ENCODE measurements at regions not wholly inside any gene's neighbourhood (a gene's known extent, or its start where the extent isn't known, plus 50 kb on each side); places are given as distances from the start of the nearest gene placed in this dataset.
"Not testable (repeated sequence)": the region's sequence is repeated elsewhere in the genome, so short reads cannot be mapped to it uniquely, and the experiment has no call there.

DNA sequence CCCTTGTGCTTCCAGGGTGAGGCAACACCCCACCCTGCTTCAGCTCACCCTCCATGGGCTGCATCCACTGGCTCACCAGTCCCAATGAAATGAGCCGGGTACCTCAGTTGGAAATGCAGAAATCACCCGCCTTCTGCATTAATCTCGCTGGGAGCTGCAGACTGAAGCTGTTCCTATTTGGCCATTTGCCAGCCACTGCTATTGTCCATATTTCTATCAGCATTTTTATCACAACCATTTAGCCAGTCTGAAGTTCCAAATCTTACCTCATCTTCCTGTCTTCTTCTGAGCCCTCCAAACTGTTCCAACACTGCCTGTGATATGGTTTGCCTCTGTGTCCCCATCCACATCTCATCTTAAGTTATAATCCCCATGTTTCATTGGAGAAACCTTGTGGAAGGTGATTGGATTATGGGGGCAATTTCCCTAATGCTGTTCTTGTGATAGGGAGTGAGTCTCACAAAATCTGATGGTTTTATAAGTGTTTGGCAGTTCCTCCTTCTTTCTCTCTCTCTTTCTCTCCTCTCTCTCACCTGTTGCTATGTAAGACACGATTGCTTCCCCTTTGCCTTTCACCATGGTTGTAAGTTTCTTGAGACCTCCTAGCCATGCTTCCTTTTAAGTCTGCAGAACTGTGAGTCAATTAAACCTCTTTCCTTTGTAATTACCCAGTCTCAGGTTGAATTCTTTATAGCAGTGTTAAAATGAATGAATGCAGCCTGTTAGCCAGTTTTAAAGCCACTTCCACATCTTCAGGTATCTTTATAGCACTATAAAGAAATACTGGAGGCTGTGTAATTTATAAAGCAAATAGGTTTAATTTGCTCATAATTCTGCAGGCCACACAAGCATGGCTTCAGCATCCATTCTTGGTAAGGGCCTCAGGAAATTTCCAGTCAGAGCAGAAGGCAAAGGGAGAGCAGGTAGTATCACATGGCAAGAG, 203.5 kb downstream of the FCRL5 start:
- no peaks in the 10 kb centered on the region for H3K4me1 ChIP-seq (ENCODE audit: insufficient read depth, low read length)
- no peak overlapping the region for H3K4me3 ChIP-seq (ENCODE audit: insufficient read depth, low read length)
- H3K27me3 ChIP-seq (ENCODE audit: insufficient read depth, low read length) = peaks cover 2% of the 10 kb centered on the region
- H3K27ac ChIP-seq (ENCODE audit: low read depth, low read length) = no peak overlapping the region
- no peak for DNase-seq (ENCODE audit: insufficient read length, low spot score, missing footprints)
- no peak overlapping the region for H3K4me2 ChIP-seq (ENCODE audit: insufficient read depth, low read length)
- no peaks in the 10 kb centered on the region for H3K9me3 ChIP-seq (ENCODE audit: low read depth, low read length)
- no peak overlapping the region for H2AFZ ChIP-seq (ENCODE audit: low read length)
- H3K79me2 ChIP-seq (ENCODE audit: insufficient read depth, low read length) = no peaks in the 10 kb centered on the region
- H3K36me3 ChIP-seq (ENCODE audit: insufficient read depth, low read length) = no peaks in the 10 kb centered on the region
- TF ChIP-seq, protein P1, sequence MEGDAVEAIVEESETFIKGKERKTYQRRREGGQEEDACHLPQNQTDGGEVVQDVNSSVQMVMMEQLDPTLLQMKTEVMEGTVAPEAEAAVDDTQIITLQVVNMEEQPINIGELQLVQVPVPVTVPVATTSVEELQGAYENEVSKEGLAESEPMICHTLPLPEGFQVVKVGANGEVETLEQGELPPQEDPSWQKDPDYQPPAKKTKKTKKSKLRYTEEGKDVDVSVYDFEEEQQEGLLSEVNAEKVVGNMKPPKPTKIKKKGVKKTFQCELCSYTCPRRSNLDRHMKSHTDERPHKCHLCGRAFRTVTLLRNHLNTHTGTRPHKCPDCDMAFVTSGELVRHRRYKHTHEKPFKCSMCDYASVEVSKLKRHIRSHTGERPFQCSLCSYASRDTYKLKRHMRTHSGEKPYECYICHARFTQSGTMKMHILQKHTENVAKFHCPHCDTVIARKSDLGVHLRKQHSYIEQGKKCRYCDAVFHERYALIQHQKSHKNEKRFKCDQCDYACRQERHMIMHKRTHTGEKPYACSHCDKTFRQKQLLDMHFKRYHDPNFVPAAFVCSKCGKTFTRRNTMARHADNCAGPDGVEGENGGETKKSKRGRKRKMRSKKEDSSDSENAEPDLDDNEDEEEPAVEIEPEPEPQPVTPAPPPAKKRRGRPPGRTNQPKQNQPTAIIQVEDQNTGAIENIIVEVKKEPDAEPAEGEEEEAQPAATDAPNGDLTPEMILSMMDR (IDR thresholded peaks at IDR 0.05; ENCODE audit: extremely low read depth, low read depth, low read length) = no peak
- H4K20me1 ChIP-seq (ENCODE audit: insufficient read depth, low read length) = no peaks in the 10 kb centered on the region

DNA sequence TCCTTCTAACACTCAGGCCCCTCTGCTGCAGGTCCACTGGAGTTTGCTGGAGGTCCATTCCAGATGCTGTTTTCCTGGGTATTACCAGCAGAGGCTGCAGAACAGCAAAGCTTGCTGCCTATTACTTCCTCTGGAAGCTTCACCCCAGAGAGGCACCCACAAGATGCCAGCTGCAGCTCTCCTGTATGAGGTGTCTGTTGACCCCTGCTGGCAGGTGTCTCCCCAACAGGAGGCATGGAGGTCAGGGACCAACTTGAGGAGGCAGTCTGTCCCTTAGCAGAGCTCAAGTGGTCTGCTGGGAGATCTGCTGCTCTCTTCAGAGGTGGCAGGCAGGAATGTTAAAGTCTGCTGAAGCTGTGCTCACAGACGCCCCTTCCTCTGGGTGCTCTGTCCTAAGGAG, 204.8 kb downstream of the FCRL5 start:
- Histone ChIP-seq H3K27ac (ENCODE audit: low read depth, low read length) (no peak overlapping the region), H2AFZ (ENCODE audit: low read length) (no peak overlapping the region), H3K79me2 (ENCODE audit: insufficient read depth, low read length) (no peaks in the 10 kb centered on the region), H3K9me3 (ENCODE audit: low read depth, low read length) (no peaks in the 10 kb centered on the region), H3K4me2 (ENCODE audit: insufficient read depth, low read length) (no peak overlapping the region), H3K27me3 (ENCODE audit: insufficient read depth, low read length) (no peaks in the 10 kb centered on the region), H3K36me3 (ENCODE audit: insufficient read depth, low read length) (no peaks in the 10 kb centered on the region), H3K4me1 (ENCODE audit: insufficient read depth, low read length) (no peaks in the 10 kb centered on the region), H3K4me3 (ENCODE audit: insufficient read depth, low read length) (no peak overlapping the region), H4K20me1 (ENCODE audit: insufficient read depth, low read length) (no peaks in the 10 kb centered on the region)
- TF ChIP-seq, protein P1 (IDR thresholded peaks at IDR 0.05; ENCODE audit: extremely low read depth, low read depth, low read length) = no peak
- no peak for DNase-seq (ENCODE audit: insufficient read length, low spot score, missing footprints)

DNA sequence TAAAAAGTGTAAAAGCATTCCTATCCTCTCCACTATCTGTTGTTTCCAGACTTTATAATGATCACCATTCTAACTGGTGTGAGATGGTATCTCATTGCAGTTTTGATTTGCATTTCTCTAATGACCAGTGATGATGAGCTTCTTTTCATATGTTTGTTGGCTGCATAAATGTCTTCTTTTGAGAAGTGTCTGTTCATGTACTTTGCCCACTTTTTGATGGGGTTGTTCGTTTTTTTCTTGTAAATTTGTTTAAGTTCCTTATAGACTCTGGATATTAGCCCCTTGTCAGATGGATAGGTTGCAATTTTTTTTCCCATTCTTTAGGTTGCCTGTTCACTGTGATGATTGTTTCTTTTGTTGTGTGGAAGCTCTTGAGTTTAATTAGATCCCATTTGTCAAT, 199.6 kb upstream of the ETV3 start:
- not testable (repeated sequence) for H3K27me3 ChIP-seq (ENCODE audit: insufficient read depth, low read length); H3K9me3 ChIP-seq (ENCODE audit: low read depth, low read length); H3K79me2 ChIP-seq (ENCODE audit: insufficient read depth, low read length); H3K4me3 ChIP-seq (ENCODE audit: insufficient read depth, low read length); H3K4me2 ChIP-seq (ENCODE audit: insufficient read depth, low read length); H3K36me3 ChIP-seq (ENCODE audit: insufficient read depth, low read length); DNase-seq (ENCODE audit: insufficient read length, low spot score, missing footprints); H3K27ac ChIP-seq (ENCODE audit: low read depth, low read length); H3K4me1 ChIP-seq (ENCODE audit: insufficient read depth, low read length); H4K20me1 ChIP-seq (ENCODE audit: insufficient read depth, low read length); H2AFZ ChIP-seq (ENCODE audit: low read length)

DNA sequence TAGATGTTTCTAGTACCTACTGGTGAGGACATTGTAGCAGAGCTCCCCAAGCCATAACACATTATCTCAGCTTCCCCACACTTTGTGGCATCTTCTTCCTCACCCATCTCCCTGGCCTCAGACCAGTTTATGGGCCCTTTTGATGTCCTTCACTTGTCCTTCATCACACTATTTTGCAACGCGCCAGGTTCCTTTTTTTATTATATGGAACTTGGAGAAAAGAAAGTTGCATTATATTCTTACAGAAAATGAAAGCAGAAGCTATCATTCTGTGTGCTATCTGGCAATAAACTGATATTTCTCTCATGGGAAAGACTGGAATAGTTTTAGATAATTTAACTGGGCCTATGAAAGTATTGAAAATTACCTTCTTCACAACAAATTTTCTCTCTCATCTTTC, 196.9 kb upstream of the ETV3 start:
- Histone ChIP-seq H3K27ac (ENCODE audit: low read depth, low read length) (no peak overlapping the region), H3K4me2 (ENCODE audit: insufficient read depth, low read length) (no peak overlapping the region), H2AFZ (ENCODE audit: low read length) (no peak overlapping the region), H3K27me3 (ENCODE audit: insufficient read depth, low read length) (no peaks in the 10 kb centered on the region), H3K9me3 (ENCODE audit: low read depth, low read length) (no peaks in the 10 kb centered on the region), H3K4me3 (ENCODE audit: insufficient read depth, low read length) (no peak overlapping the region), H3K79me2 (ENCODE audit: insufficient read depth, low read length) (no peaks in the 10 kb centered on the region), H4K20me1 (ENCODE audit: insufficient read depth, low read length) (no peaks in the 10 kb centered on the region), H3K4me1 (ENCODE audit: insufficient read depth, low read length) (no peaks in the 10 kb centered on the region), H3K36me3 (ENCODE audit: insufficient read depth, low read length) (no peaks in the 10 kb centered on the region)
- no peak for DNase-seq (ENCODE audit: insufficient read length, low spot score, missing footprints)
- TF ChIP-seq, protein P1 (IDR thresholded peaks at IDR 0.05; ENCODE audit: extremely low read depth, low read depth, low read length) = no peak
